H9 (cell line): ENCODE measurements at regions not wholly inside any gene's neighbourhood (a gene's known extent, or its start where the extent isn't known, plus 50 kb on each side); places are given as distances from the start of the nearest gene placed in this dataset.

Source experiments
- DNase-seq: peaks from one replicate; pipeline ENCODE4 v3.0.0-alpha.2; 2017
- H2AFZ ChIP-seq: one replicate; pipeline ENCODE4 v1.6.1; 2013; ENCODE audit warnings: mild to moderate bottlenecking, low read length, control low read depth, moderate library complexity
- H2AK5ac ChIP-seq: 2 replicates; pipeline ENCODE4 v1.6.1; 2013; ENCODE audit warnings: low read length, control low read depth, mixed read lengths; ENCODE audit not compliant: insufficient read length
- H2BK120ac ChIP-seq: one replicate; pipeline ENCODE4 v1.6.1; 2013; ENCODE audit warnings: low read depth, mild to moderate bottlenecking, low read length, control low read depth, inconsistent platforms; ENCODE audit not compliant: poor library complexity, severe bottlenecking
- H2BK12ac ChIP-seq: 2 replicates; pipeline ENCODE4 v1.6.1; 2013; ENCODE audit warnings: low read length, control low read depth, mixed read lengths, low read depth; ENCODE audit not compliant: insufficient read length
- H2BK15ac ChIP-seq: 2 replicates; pipeline ENCODE4 v1.6.1; 2013; ENCODE audit warnings: low read depth, low read length, control low read depth
- H2BK20ac ChIP-seq: one replicate; pipeline ENCODE4 v1.6.1; 2013; ENCODE audit warnings: low read depth, mild to moderate bottlenecking, low read length, control low read depth, inconsistent platforms; ENCODE audit not compliant: poor library complexity, severe bottlenecking
- H2BK5ac ChIP-seq: 2 replicates; pipeline ENCODE4 v1.6.1; 2013; ENCODE audit warnings: low read length, control low read depth, mixed read lengths; ENCODE audit not compliant: insufficient read length
- H3K14ac ChIP-seq: 2 replicates; pipeline ENCODE4 v1.6.1; 2013; ENCODE audit warnings: low read length, control low read depth; ENCODE audit not compliant: insufficient read depth
- H3K18ac ChIP-seq: 2 replicates; pipeline ENCODE4 v1.6.1; 2013; ENCODE audit warnings: low read depth, mild to moderate bottlenecking, mixed read lengths, low read length, control low read depth; ENCODE audit not compliant: insufficient read length
- H3K23ac ChIP-seq: 2 replicates; pipeline ENCODE4 v1.6.1; 2013; ENCODE audit warnings: low read length, control low read depth, mixed read lengths, low read depth; ENCODE audit not compliant: insufficient read length
- H3K23me2 ChIP-seq: 2 replicates; pipeline ENCODE4 v1.6.1; 2013; ENCODE audit warnings: low read depth, mild to moderate bottlenecking, mixed read lengths, low read length, control low read depth; ENCODE audit not compliant: insufficient read length, poor library complexity, severe bottlenecking
- H3K27ac ChIP-seq: 2 replicates; pipeline ENCODE4 v1.5.1; 2013; ENCODE audit warnings: low read length, control low read depth, mixed read lengths, low read depth; ENCODE audit not compliant: insufficient read length
- H3K27me3 ChIP-seq: 2 replicates; pipeline ENCODE4 v1.6.1; 2013; ENCODE audit warnings: low read length, control low read depth, inconsistent platforms; ENCODE audit not compliant: insufficient read depth
- H3K4ac ChIP-seq: 2 replicates; pipeline ENCODE4 v1.6.1; 2013; ENCODE audit warnings: low read depth, mild to moderate bottlenecking, control low read depth, inconsistent platforms, low read length, moderate library complexity
- H3K4me1 ChIP-seq: 2 replicates; pipeline ENCODE4 v1.6.1; 2013; ENCODE audit warnings: low read length, control low read depth, inconsistent platforms; ENCODE audit not compliant: insufficient read depth
- H3K4me2 ChIP-seq: 2 replicates; pipeline ENCODE4 v1.6.1; 2013; ENCODE audit warnings: low read length, control low read depth, mixed read lengths; ENCODE audit not compliant: insufficient read length, insufficient read depth
- H3K56ac ChIP-seq: 2 replicates; pipeline ENCODE4 v1.6.1; 2013; ENCODE audit warnings: low read depth, mild to moderate bottlenecking, mixed read lengths, low read length, control low read depth; ENCODE audit not compliant: insufficient read length
- H3K79me1 ChIP-seq: 2 replicates; pipeline ENCODE4 v1.6.1; 2013; ENCODE audit warnings: low read depth, mild to moderate bottlenecking, moderate library complexity, low read length, control low read depth, inconsistent platforms; ENCODE audit not compliant: insufficient read depth, poor library complexity, severe bottlenecking
- H3K79me2 ChIP-seq: 2 replicates; pipeline ENCODE4 v1.6.1; 2013; ENCODE audit warnings: low read length, control low read depth, inconsistent platforms; ENCODE audit not compliant: insufficient read depth
- H3K9ac ChIP-seq: 2 replicates; pipeline ENCODE4 v1.6.1; 2013; ENCODE audit warnings: low read length, control low read depth, mixed read lengths; ENCODE audit not compliant: insufficient read length; ENCODE audit errors: extremely low read depth
- H3K9me3 ChIP-seq: one replicate; pipeline ENCODE4 v1.6.1; 2013; ENCODE audit warnings: low read depth, low read length, inconsistent platforms; ENCODE audit not compliant: control insufficient read depth
- H3T11ph ChIP-seq: one replicate; pipeline ENCODE4 v1.6.1; 2013; ENCODE audit warnings: mild to moderate bottlenecking, low read length, control low read depth, inconsistent platforms
- H4K20me1 ChIP-seq: one replicate; pipeline ENCODE4 v1.6.1; 2013; ENCODE audit not compliant: control insufficient read depth, insufficient read length, insufficient read depth
- H4K5ac ChIP-seq: 2 replicates; pipeline ENCODE4 v1.6.1; 2013; ENCODE audit warnings: low read depth, mild to moderate bottlenecking, mixed read lengths, low read length, control low read depth; ENCODE audit not compliant: insufficient read length
- H4K8ac ChIP-seq: replicated peaks from 2 replicates; pipeline ENCODE4 v1.6.1; 2013; ENCODE audit warnings: low read length, control low read depth, mixed read lengths, low read depth; ENCODE audit not compliant: insufficient read length
- H4K91ac ChIP-seq: 2 replicates; pipeline ENCODE4 v1.6.1; 2013; ENCODE audit warnings: low read depth, mild to moderate bottlenecking, moderate library complexity, mixed read lengths, low read length, control low read depth; ENCODE audit not compliant: insufficient read length
- H3K27ac Mint-ChIP-seq, 3 experiments: 2 replicates in 2 of 3; 3 replicates in 1 of 3; pipeline ENCODE4 v1.8.0; 2020 to 2021; ENCODE audit warnings: mixed read lengths in 3 of 3, mild to moderate bottlenecking in 1 of 3, moderate library complexity in 1 of 3
- H3K27me3 Mint-ChIP-seq: 2 replicates; pipeline ENCODE4 v1.8.0; 2021; ENCODE audit warnings: low read depth, mild to moderate bottlenecking, moderate library complexity, mixed read lengths
- H3K36me3 Mint-ChIP-seq, 3 experiments: 2 replicates in 2 of 3; 3 replicates in 1 of 3; pipeline ENCODE4 v1.8.0; 2020 to 2021; ENCODE audit warnings: low read depth in 3 of 3, mixed read lengths in 3 of 3; ENCODE audit not compliant: insufficient read depth in 1 of 3
- H3K4me1 Mint-ChIP-seq, 2 experiments: 2 replicates each; pipeline ENCODE4 v1.8.0; 2020; ENCODE audit warnings: mixed read lengths in 2 of 2
- H3K4me3 Mint-ChIP-seq, 2 experiments: 2 replicates in 1 of 2; 3 replicates in 1 of 2; pipeline ENCODE4 v1.8.0; 2020 to 2021; ENCODE audit warnings: mild to moderate bottlenecking in 2 of 2, mixed read lengths in 2 of 2, moderate library complexity in 1 of 2
- H3K9me3 Mint-ChIP-seq, 2 experiments: 2 replicates in 1 of 2; 3 replicates in 1 of 2; pipeline ENCODE4 v1.8.0; 2020; ENCODE audit warnings: mild to moderate bottlenecking in 2 of 2, mixed read lengths in 2 of 2, moderate library complexity in 1 of 2
- CTCF ChIP-seq: fragments of 200-600 bp; sonication (generic); conservative IDR thresholded peaks from 3 replicates; pipeline ENCODE4 v1.8.0; 2021; ENCODE audit warnings: antibody characterized with exemption, mild to moderate bottlenecking
- WGBS: extraction: QIAGEN DNeasy Blood & Tissue Kit; methylation state at CpG from one replicate; pipeline ENCODE4 v1.1.7; 2013; ENCODE audit warnings: missing lambda C conversion rate, low lambda C conversion rate, mixed read lengths; ENCODE audit not compliant: insufficient read length; ENCODE audit errors: extremely low coverage; 5-methylcytosine and 5-hydroxymethylcytosine counted together

GRCh38 chr5:165079389-165079788 lies 1574.0 kb downstream of the MAT2B start:
- no peaks in the 10 kb centered on the region for H3K27me3 Mint-ChIP-seq
- Histone ChIP-seq H3K79me1 (no peaks in the 10 kb centered on the region), H4K91ac (no peak overlapping the region), H2AK5ac (no peak overlapping the region), H3K14ac (no peak overlapping the region), H4K20me1 (no peaks in the 10 kb centered on the region), H3K4ac (no peak overlapping the region), H3K27ac (no peak overlapping the region), H3K23me2 (no peaks in the 10 kb centered on the region), H2BK120ac (no peak overlapping the region), H2BK15ac (no peak overlapping the region), H4K8ac (no peak overlapping the region), H2BK5ac (no peak overlapping the region), H3K56ac (no peak overlapping the region), H3K4me1 (no peaks in the 10 kb centered on the region), H2BK12ac (no peak overlapping the region), H3K27me3 (no peaks in the 10 kb centered on the region), H3K23ac (no peak overlapping the region), H3K18ac (no peak overlapping the region), H3K4me2 (no peak overlapping the region), H2AFZ (no peak overlapping the region), H3T11ph (no peak overlapping the region), H4K5ac (no peak overlapping the region), H3K9me3 (no peaks in the 10 kb centered on the region), H2BK20ac (no peak overlapping the region), H3K79me2 (no peaks in the 10 kb centered on the region), H3K9ac (no peak overlapping the region)
- no CpG with 5 or more reads among the region's 3 CpGs for WGBS
- no peak overlapping the region for H3K27ac Mint-ChIP-seq
- no peaks in the 10 kb centered on the region for H3K36me3 Mint-ChIP-seq
- H3K4me1 Mint-ChIP-seq: peaks cover 3 to 4% of the 10 kb centered on the region in 2 experiments; a peak in 3 of 4 replicates
- no peak for DNase-seq
- TF ChIP-seq CTCF: no peak
- no peak overlapping the region for H3K4me3 Mint-ChIP-seq
- peaks cover 0 to 5% of the 10 kb centered on the region in 2 experiments; a peak in 3 of 5 replicates for H3K9me3 Mint-ChIP-seq
